Neural progenitor cell (in vitro differentiated cells): ENCODE measurements at regions not wholly inside any gene's neighbourhood (a gene's known extent, or its start where the extent isn't known, plus 50 kb on each side); places are given as distances from the start of the nearest gene placed in this dataset.

Experiments used
- DNase-seq: peaks from one replicate; pipeline ENCODE4 v3.0.0-alpha.2; 2016; ENCODE audit warnings: low spot score
- H2AFZ ChIP-seq: fragments of 200-600 bp; sonication (generic); replicated peaks from 2 replicates; pipeline ENCODE4 v1.6.1; 2016; ENCODE audit warnings: antibody characterized with exemption
- H3F3A ChIP-seq: fragments of 200-600 bp; sonication (generic); 2 replicates; pipeline ENCODE4 v1.6.1; 2016; ENCODE audit warnings: antibody characterized with exemption, low read depth
- H3K27ac ChIP-seq: fragments of 200-600 bp; sonication (generic); 2 replicates; pipeline ENCODE4 v1.5.1; 2016; ENCODE audit warnings: mild to moderate bottlenecking
- H3K27me3 ChIP-seq: fragments of 200-600 bp; sonication (generic); 2 replicates; pipeline ENCODE4 v1.6.1; 2016; ENCODE audit warnings: mild to moderate bottlenecking, moderate library complexity
- H3K36me3 ChIP-seq: fragments of 200-600 bp; sonication (generic); 2 replicates; pipeline ENCODE4 v1.5.1; 2016
- H3K4me1 ChIP-seq: fragments of 200-600 bp; sonication (generic); 2 replicates; pipeline ENCODE4 v1.6.1; 2016; ENCODE audit warnings: mixed run types
- H3K4me2 ChIP-seq: fragments of 200-600 bp; sonication (generic); 2 replicates; pipeline ENCODE4 v1.6.1; 2016
- H3K4me3 ChIP-seq: fragments of 200-600 bp; sonication (generic); 2 replicates; pipeline ENCODE4 v1.5.1; 2016
- H3K79me2 ChIP-seq: fragments of 200-600 bp; sonication (generic); 2 replicates; pipeline ENCODE4 v1.6.1; 2016; ENCODE audit warnings: low read depth
- H3K9ac ChIP-seq: fragments of 200-600 bp; sonication (generic); 2 replicates; pipeline ENCODE4 v1.6.1; 2016
- H3K9me3 ChIP-seq: fragments of 200-600 bp; sonication (generic); 2 replicates; pipeline ENCODE4 v1.5.1; 2016; ENCODE audit warnings: low read depth
- H4K20me1 ChIP-seq: fragments of 200-600 bp; sonication (generic); 2 replicates; pipeline ENCODE4 v1.6.1; 2016; ENCODE audit warnings: low read depth
- H3K27ac Mint-ChIP-seq: 3 replicates; pipeline ENCODE4 v1.8.0; 2021; ENCODE audit warnings: mixed read lengths
- H3K27me3 Mint-ChIP-seq: 2 replicates; pipeline ENCODE4 v1.8.0; 2022; ENCODE audit warnings: low read depth, mild to moderate bottlenecking, inconsistent platforms, moderate library complexity, mixed read lengths; ENCODE audit not compliant: insufficient read depth
- H3K36me3 Mint-ChIP-seq: 3 replicates; pipeline ENCODE4 v1.8.0; 2021; ENCODE audit warnings: mixed read lengths
- H3K4me1 Mint-ChIP-seq: 3 replicates; pipeline ENCODE4 v1.8.0; 2021; ENCODE audit warnings: mixed read lengths
- H3K4me3 Mint-ChIP-seq: 3 replicates; pipeline ENCODE4 v1.8.0; 2021; ENCODE audit warnings: mild to moderate bottlenecking, moderate library complexity, mixed read lengths
- H3K9me3 Mint-ChIP-seq: 3 replicates; pipeline ENCODE4 v1.8.0; 2020; ENCODE audit warnings: mixed read lengths
- CTCF ChIP-seq: fragments of 200-600 bp; sonication (generic); IDR thresholded peaks from 2 replicates; pipeline ENCODE4 v1.5.1; 2017; ENCODE audit warnings: antibody characterized with exemption, mild to moderate bottlenecking
- EZH2 ChIP-seq: fragments of 200-600 bp; sonication (generic); IDR thresholded peaks from 2 replicates; pipeline ENCODE4 v1.6.1; 2017; ENCODE audit warnings: antibody characterized with exemption, mild to moderate bottlenecking, moderate library complexity
- EZH2phosphoT487 ChIP-seq: fragments of 200-600 bp; sonication (generic); IDR thresholded peaks from 2 replicates; pipeline ENCODE4 v1.6.1; 2017; ENCODE audit warnings: antibody characterized with exemption

GRCh38 chr16:27698746-27699145 lies 148.8 kb downstream of the KATNIP start:
- Histone ChIP-seq H3K36me3 (no peaks in the 10 kb centered on the region), H3F3A (no peaks in the 10 kb centered on the region), H3K4me3 (no peak overlapping the region), H4K20me1 (peaks cover 6% of the 10 kb centered on the region), H2AFZ (no peak overlapping the region), H3K27me3 (no peaks in the 10 kb centered on the region), H3K4me2 (no peak overlapping the region), H3K9me3 (no peaks in the 10 kb centered on the region), H3K79me2 (no peaks in the 10 kb centered on the region), H3K4me1 (peaks cover 4% of the 10 kb centered on the region), H3K9ac (no peak overlapping the region), H3K27ac (no peak overlapping the region)
- Mint-ChIP-seq H3K27ac (no peak overlapping the region), H3K9me3 (no peaks in the 10 kb centered on the region), H3K36me3 (peaks cover 6% of the 10 kb centered on the region), H3K4me3 (no peak overlapping the region), H3K4me1 (peaks cover 35% of the 10 kb centered on the region), H3K27me3 (no peaks in the 10 kb centered on the region)
- no peak for TF ChIP-seq EZH2
- no peak for TF ChIP-seq CTCF
- no peak for TF ChIP-seq EZH2phosphoT487
- no peak for DNase-seq

- no peak for TF ChIP-seq CTCF
- no peak for TF ChIP-seq EZH2
- no peak for TF ChIP-seq EZH2phosphoT487
These were observed 149.6 kb downstream of the KATNIP start for GRCh38 chr16:27699540-27699939.

GRCh38 chr16:27700304-27700995 lies 150.5 kb downstream of the KATNIP start:
- Mint-ChIP-seq H3K4me1 (peaks cover 48% of the 10 kb centered on the region), H3K27ac (no peak overlapping the region), H3K9me3 (no peaks in the 10 kb centered on the region), H3K4me3 (no peak overlapping the region), H3K36me3 (peaks cover 8% of the 10 kb centered on the region), H3K27me3 (no peaks in the 10 kb centered on the region)
- Histone ChIP-seq H2AFZ (no peak overlapping the region), H3K4me3 (no peak overlapping the region), H3K4me2 (no peak overlapping the region), H3K4me1 (peaks cover 4% of the 10 kb centered on the region), H3K27me3 (no peaks in the 10 kb centered on the region), H3F3A (no peaks in the 10 kb centered on the region), H3K36me3 (no peaks in the 10 kb centered on the region), H3K9ac (no peak overlapping the region), H3K27ac (no peak overlapping the region), H4K20me1 (peaks cover 6% of the 10 kb centered on the region), H3K9me3 (no peaks in the 10 kb centered on the region), H3K79me2 (no peaks in the 10 kb centered on the region)
- no peak for DNase-seq
- TF ChIP-seq EZH2phosphoT487 (no peak), CTCF (no peak), EZH2 (no peak)

More at GRCh38 chr16:27699540-27699939, 149.6 kb downstream of the KATNIP start:
- Histone ChIP-seq H3K27me3 (no peaks in the 10 kb centered on the region), H3F3A (no peaks in the 10 kb centered on the region), H3K4me3 (no peak overlapping the region), H4K20me1 (peaks cover 6% of the 10 kb centered on the region), H2AFZ (no peak overlapping the region), H3K27ac (no peak overlapping the region), H3K4me1 (peaks cover 4% of the 10 kb centered on the region), H3K79me2 (no peaks in the 10 kb centered on the region), H3K9me3 (no peaks in the 10 kb centered on the region), H3K36me3 (no peaks in the 10 kb centered on the region), H3K9ac (no peak overlapping the region), H3K4me2 (no peak overlapping the region)
- H3K36me3 Mint-ChIP-seq: peaks cover 7% of the 10 kb centered on the region
- no peak overlapping the region for H3K27ac Mint-ChIP-seq
- no peaks in the 10 kb centered on the region for H3K9me3 Mint-ChIP-seq
- H3K4me3 Mint-ChIP-seq: no peak overlapping the region
- peaks cover 43% of the 10 kb centered on the region for H3K4me1 Mint-ChIP-seq
- H3K27me3 Mint-ChIP-seq: no peaks in the 10 kb centered on the region
- DNase-seq: no peak
